AG04450 (cell line): ENCODE measurements at regions not wholly inside any gene's neighbourhood (a gene's known extent, or its start where the extent isn't known, plus 50 kb on each side); places are given as distances from the start of the nearest gene placed in this dataset.

ENCODE experiments used
- CTCF ChIA-PET: fragments of 300-600, 350-600 bp; formaldehyde crosslinking; extraction: SDS; loops from one replicate; lab custom pipeline; 2022; ENCODE audit warnings: antibody characterized with exemption, inconsistent platforms; lab: Charles Lee
- POLR2A ChIA-PET: fragments of 350-600 bp; formaldehyde crosslinking; extraction: SDS; loops from one replicate; lab custom pipeline; 2021; ENCODE audit warnings: antibody characterized with exemption, inconsistent platforms; lab: Yijun Ruan, JAX
- DNase-seq: peaks from one replicate; pipeline ENCODE4 v3.0.0-alpha.2; 2011; ENCODE audit warnings: low read depth, low spot score
- H3K27ac ChIP-seq: one replicate; pipeline ENCODE4 v1.5.1; 2012; ENCODE audit warnings: low read depth, low read length, control low read depth
- H3K27me3 ChIP-seq: one replicate; pipeline ENCODE4 v1.6.0; 2012; ENCODE audit warnings: low read length; ENCODE audit not compliant: control insufficient read depth, insufficient read depth
- H3K4me3 ChIP-seq: 2 replicates; pipeline ENCODE4 v1.5.1; 2011; ENCODE audit warnings: mild to moderate bottlenecking, low read depth, low read length, control low read depth
- H3K9me3 ChIP-seq: 2 replicates; pipeline ENCODE4 v1.5.1; 2012; ENCODE audit warnings: low read length; ENCODE audit not compliant: control insufficient read depth, insufficient read depth
- CTCF ChIP-seq: IDR thresholded peaks from 2 replicates; pipeline ENCODE4 v1.5.1; 2011; ENCODE audit warnings: low read depth, low read length, control low read depth, inconsistent platforms

GRCh38 chr9:103881419-103881818, 212.7 kb upstream of the SMC2 start:
- DNase-seq = no peak
- H3K27me3 ChIP-seq = no peaks in the 10 kb centered on the region
- POLR2A ChIA-PET = no interaction called here
- CTCF ChIA-PET = no interaction called here
- peaks cover 20% of the 10 kb centered on the region for H3K9me3 ChIP-seq
- TF ChIP-seq CTCF = no peak
- no peak overlapping the region for H3K4me3 ChIP-seq
- H3K27ac ChIP-seq = no peak overlapping the region

GRCh38 chr9:103889989-103890388, 204.1 kb upstream of the SMC2 start:
- H3K27me3 ChIP-seq = no peaks in the 10 kb centered on the region
- no peak overlapping the region for H3K4me3 ChIP-seq
- H3K9me3 ChIP-seq = peaks cover 13% of the 10 kb centered on the region
- ChIA-PET CTCF (no interaction called here), POLR2A (no interaction called here)
- TF ChIP-seq CTCF = no peak
- H3K27ac ChIP-seq = no peak overlapping the region
- DNase-seq = no peak

GRCh38 chr9:103894184-103894583, 199.9 kb upstream of the SMC2 start:
- POLR2A ChIA-PET = no interaction called here
- CTCF ChIA-PET = no interaction called here

GRCh38 chr9:103898550-103898949, 195.6 kb upstream of the SMC2 start:
- Histone ChIP-seq H3K27me3 (no peaks in the 10 kb centered on the region), H3K27ac (no peak overlapping the region), H3K4me3 (no peak overlapping the region), H3K9me3 (peaks cover 1% of the 10 kb centered on the region; the same call in 1 of the 2 replicates)
- ChIA-PET POLR2A (no interaction called here), CTCF (no interaction called here)
- TF ChIP-seq CTCF = no peak
- DNase-seq = no peak

More at GRCh38 chr9:103894184-103894583, 199.9 kb upstream of the SMC2 start:
- TF ChIP-seq CTCF = no peak
- Histone ChIP-seq H3K27ac (no peak overlapping the region), H3K27me3 (no peaks in the 10 kb centered on the region), H3K4me3 (no peak overlapping the region), H3K9me3 (peaks cover 3% of the 10 kb centered on the region; the same call in 1 of the 2 replicates)
- no peak for DNase-seq

GRCh38 chr9:103899866-103900265, 194.2 kb upstream of the SMC2 start:
- CTCF ChIA-PET = no interaction called here
- Histone ChIP-seq H3K27ac (no peak overlapping the region), H3K4me3 (no peak overlapping the region), H3K27me3 (no peaks in the 10 kb centered on the region), H3K9me3 (no peaks in the 10 kb centered on the region; the same call in 1 of the 2 replicates)
- no peak for TF ChIP-seq CTCF
- POLR2A ChIA-PET = no interaction called here
- DNase-seq = no peak
